ENCODE measurements at regions not wholly inside any gene's neighbourhood (a gene's known extent, or its start where the extent isn't known, plus 50 kb on each side); places are given as distances from the start of the nearest gene placed in this dataset.

GRCh38 chr12:58640314-58640713 lies 280.0 kb downstream of the LRIG3 start:
- no peak for ATAC-seq (ENCODE audit: low read depth in 2 of 2)
- DNase-seq: no peak
- Mint-ChIP-seq H3K27ac (no peak overlapping the region), H3K4me1 (no peaks in the 10 kb centered on the region), H3K36me3 (no peaks in the 10 kb centered on the region), H3K9me3 (peaks cover 0 to 9% (median 3%) of the 10 kb centered on the region in 7 donors), H3K4me3 (peak overlapping the region in 1 of 8 donors; percentile 28), H3K27me3 (no peaks in the 10 kb centered on the region)

GRCh38 chr12:58645946-58646345 lies 274.4 kb downstream of the LRIG3 start:
- DNase-seq (no peak), ATAC-seq (ENCODE audit: low read depth in 2 of 2) (no peak)
- no peaks in the 10 kb centered on the region for H3K27me3 Mint-ChIP-seq
- no peak overlapping the region for H3K4me3 Mint-ChIP-seq
- H3K27ac Mint-ChIP-seq: no peak overlapping the region
- H3K36me3 Mint-ChIP-seq: no peaks in the 10 kb centered on the region
- H3K4me1 Mint-ChIP-seq: no peaks in the 10 kb centered on the region
- H3K9me3 Mint-ChIP-seq: no peaks in the 10 kb centered on the region

- DNase-seq: no peak
- Mint-ChIP-seq H3K36me3 (no peaks in the 10 kb centered on the region), H3K9me3 (peaks cover 0 to 2% (median under 1%) of the 10 kb centered on the region in 7 donors), H3K4me3 (no peak overlapping the region), H3K4me1 (no peaks in the 10 kb centered on the region), H3K27ac (peak overlapping the region in 1 of 6 donors; percentile 22), H3K27me3 (no peaks in the 10 kb centered on the region)
- no peak for ATAC-seq (ENCODE audit: low read depth in 2 of 2)
These were observed 272.8 kb downstream of the LRIG3 start for GRCh38 chr12:58647495-58647894.

GRCh38 chr12:58648176-58648575 lies 272.1 kb downstream of the LRIG3 start:
- H3K36me3 Mint-ChIP-seq: no peaks in the 10 kb centered on the region
- H3K4me1 Mint-ChIP-seq: no peaks in the 10 kb centered on the region
- ATAC-seq (ENCODE audit: low read depth in 2 of 2) (no peak), DNase-seq (no peak)
- H3K27me3 Mint-ChIP-seq: no peaks in the 10 kb centered on the region
- no peak overlapping the region for H3K4me3 Mint-ChIP-seq
- H3K27ac Mint-ChIP-seq: no peak overlapping the region
- H3K9me3 Mint-ChIP-seq: peaks cover 0 to 6% (median 3%) of the 10 kb centered on the region in 7 donors

GRCh38 chr12:58651850-58652249 lies 268.5 kb downstream of the LRIG3 start:
- no peaks in the 10 kb centered on the region for H3K4me1 Mint-ChIP-seq
- ATAC-seq (ENCODE audit: low read depth in 2 of 2) (no peak), DNase-seq (no peak)
- H3K4me3 Mint-ChIP-seq: no peak overlapping the region
- no peaks in the 10 kb centered on the region for H3K27me3 Mint-ChIP-seq
- H3K27ac Mint-ChIP-seq: no peak overlapping the region
- peaks cover 0 to 15% (median 7%) of the 10 kb centered on the region in 7 donors for H3K9me3 Mint-ChIP-seq
- H3K36me3 Mint-ChIP-seq: no peaks in the 10 kb centered on the region

GRCh38 chr12:58654021-58654420 lies 266.3 kb downstream of the LRIG3 start:
- H3K36me3 Mint-ChIP-seq: no peaks in the 10 kb centered on the region
- no peak overlapping the region for H3K27ac Mint-ChIP-seq
- DNase-seq: no peak
- peaks cover 0 to 19% (median 8%) of the 10 kb centered on the region in 7 donors for H3K9me3 Mint-ChIP-seq
- no peaks in the 10 kb centered on the region for H3K27me3 Mint-ChIP-seq
- H3K4me3 Mint-ChIP-seq: no peak overlapping the region
- no peak for ATAC-seq (ENCODE audit: low read depth in 2 of 2)
- no peaks in the 10 kb centered on the region for H3K4me1 Mint-ChIP-seq

GRCh38 chr12:58655375-58655774 lies 264.9 kb downstream of the LRIG3 start:
- DNase-seq: no peak
- ATAC-seq (ENCODE audit: low read depth in 2 of 2): no peak
- peaks cover 0 to 19% (median 8%) of the 10 kb centered on the region in 7 donors for H3K9me3 Mint-ChIP-seq
- H3K27me3 Mint-ChIP-seq: no peaks in the 10 kb centered on the region
- no peaks in the 10 kb centered on the region for H3K36me3 Mint-ChIP-seq
- H3K4me1 Mint-ChIP-seq: no peaks in the 10 kb centered on the region
- no peak overlapping the region for H3K27ac Mint-ChIP-seq
- no peak overlapping the region for H3K4me3 Mint-ChIP-seq

- Mint-ChIP-seq H3K27me3 (no peaks in the 10 kb centered on the region), H3K9me3 (peaks cover 0 to 19% (median 9%) of the 10 kb centered on the region in 7 donors), H3K4me1 (no peaks in the 10 kb centered on the region), H3K36me3 (no peaks in the 10 kb centered on the region), H3K4me3 (no peak overlapping the region), H3K27ac (no peak overlapping the region)
- ATAC-seq (ENCODE audit: low read depth in 2 of 2) (no peak), DNase-seq (no peak)
These were observed 263.9 kb downstream of the LRIG3 start for GRCh38 chr12:58656254-58657009.

- H3K36me3 Mint-ChIP-seq: no peaks in the 10 kb centered on the region
- H3K9me3 Mint-ChIP-seq: peaks cover 0 to 19% (median 10%) of the 10 kb centered on the region in 7 donors
- no peak overlapping the region for H3K4me3 Mint-ChIP-seq
- no peak for ATAC-seq (ENCODE audit: low read depth in 2 of 2)
- no peak overlapping the region for H3K27ac Mint-ChIP-seq
- no peaks in the 10 kb centered on the region for H3K27me3 Mint-ChIP-seq
- no peaks in the 10 kb centered on the region for H3K4me1 Mint-ChIP-seq
- no peak for DNase-seq
These were observed 263.1 kb downstream of the LRIG3 start for GRCh38 chr12:58657190-58657589.

GRCh38 chr12:58665375-58665774 lies 254.9 kb downstream of the LRIG3 start:
- no peak for DNase-seq
- no peak for ATAC-seq (ENCODE audit: low read depth in 2 of 2)
- H3K27me3 Mint-ChIP-seq: no peaks in the 10 kb centered on the region
- H3K27ac Mint-ChIP-seq: peak overlapping the region in 1 of 6 donors; percentile 37
- H3K36me3 Mint-ChIP-seq: no peaks in the 10 kb centered on the region
- H3K4me1 Mint-ChIP-seq: no peaks in the 10 kb centered on the region
- no peak overlapping the region for H3K4me3 Mint-ChIP-seq
- peaks cover 0 to 4% (median 2%) of the 10 kb centered on the region in 7 donors for H3K9me3 Mint-ChIP-seq

- Mint-ChIP-seq H3K27ac (no peak overlapping the region), H3K27me3 (no peaks in the 10 kb centered on the region), H3K4me1 (no peaks in the 10 kb centered on the region), H3K4me3 (no peak overlapping the region), H3K9me3 (peaks cover 0 to 6% (median 3%) of the 10 kb centered on the region in 7 donors), H3K36me3 (no peaks in the 10 kb centered on the region)
- DNase-seq (no peak), ATAC-seq (ENCODE audit: low read depth in 2 of 2) (no peak)
These were observed 252.1 kb downstream of the LRIG3 start for GRCh38 chr12:58668233-58668632.

GRCh38 chr12:58668871-58669270 lies 251.4 kb downstream of the LRIG3 start:
- no peak for ATAC-seq (ENCODE audit: low read depth in 2 of 2)
- peaks cover 0 to 6% (median 3%) of the 10 kb centered on the region in 7 donors for H3K9me3 Mint-ChIP-seq

GRCh38 chr12:58670623-58671022 lies 249.7 kb downstream of the LRIG3 start:
- Mint-ChIP-seq H3K9me3 (peaks cover 0 to 8% (median 6%) of the 10 kb centered on the region in 7 donors), H3K36me3 (no peaks in the 10 kb centered on the region), H3K27me3 (no peaks in the 10 kb centered on the region), H3K4me3 (no peak overlapping the region), H3K4me1 (no peaks in the 10 kb centered on the region), H3K27ac (no peak overlapping the region)
- ATAC-seq (ENCODE audit: low read depth in 2 of 2) (no peak), DNase-seq (no peak)

More at GRCh38 chr12:58668871-58669270, 251.4 kb downstream of the LRIG3 start:
- no peaks in the 10 kb centered on the region for H3K4me1 Mint-ChIP-seq
- DNase-seq: no peak
- H3K27me3 Mint-ChIP-seq: no peaks in the 10 kb centered on the region
- no peaks in the 10 kb centered on the region for H3K36me3 Mint-ChIP-seq
- H3K27ac Mint-ChIP-seq: no peak overlapping the region
- no peak overlapping the region for H3K4me3 Mint-ChIP-seq

GRCh38 chr12:58671196-58671595 lies 249.1 kb downstream of the LRIG3 start:
- Mint-ChIP-seq H3K27me3 (no peaks in the 10 kb centered on the region), H3K9me3 (peaks cover 0 to 11% (median 6%) of the 10 kb centered on the region in 7 donors), H3K36me3 (no peaks in the 10 kb centered on the region), H3K27ac (no peak overlapping the region), H3K4me3 (no peak overlapping the region), H3K4me1 (no peaks in the 10 kb centered on the region)
- DNase-seq (no peak), ATAC-seq (ENCODE audit: low read depth in 2 of 2) (no peak)
